ENCODE measurements at regions not wholly inside any gene's neighbourhood (a gene's known extent, or its start where the extent isn't known, plus 50 kb on each side); places are given as distances from the start of the nearest gene placed in this dataset.
"Not testable (repeated sequence)": the region's sequence is repeated elsewhere in the genome, so short reads cannot be mapped to it uniquely, and the experiment has no call there.

- DNase-seq (ENCODE audit: low read depth in 2 of 2): no peak
Measured at GRCh38 chr6:135707426-135707825, 144.1 kb upstream of the PDE7B start.

GRCh38 chr6:135710042-135710441 is 141.5 kb upstream of the PDE7B start:
- no peak for DNase-seq (ENCODE audit: low read depth in 2 of 2)

GRCh38 chr6:135722190-135722589 is 129.3 kb upstream of the PDE7B start:
- DNase-seq (ENCODE audit: low read depth in 2 of 2): no peak

DNA sequence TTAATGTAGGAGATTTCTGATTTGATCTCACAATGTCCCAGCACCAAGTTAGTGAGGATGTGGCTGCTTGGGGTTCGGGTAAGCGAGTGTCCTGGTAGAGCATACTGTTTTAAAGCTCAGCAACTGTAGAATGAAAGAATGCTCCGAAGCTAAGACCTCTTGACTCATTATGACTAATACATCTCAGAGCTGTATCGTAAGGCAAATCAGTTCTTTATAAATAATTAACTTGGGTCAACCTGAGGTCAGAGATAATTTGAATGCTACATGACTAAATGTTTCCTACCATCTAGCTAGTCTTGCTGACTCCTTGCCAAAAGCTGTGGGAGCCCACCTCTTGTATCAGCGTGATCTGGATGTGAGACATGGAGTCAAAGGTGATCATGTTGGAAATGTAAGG is 128.8 kb upstream of the PDE7B start:
- no peak for DNase-seq (ENCODE audit: low read depth in 2 of 2)

- no peak for DNase-seq (ENCODE audit: low read depth in 2 of 2)
Measured at GRCh38 chr6:135728589-135728988, 122.9 kb upstream of the PDE7B start.

DNA sequence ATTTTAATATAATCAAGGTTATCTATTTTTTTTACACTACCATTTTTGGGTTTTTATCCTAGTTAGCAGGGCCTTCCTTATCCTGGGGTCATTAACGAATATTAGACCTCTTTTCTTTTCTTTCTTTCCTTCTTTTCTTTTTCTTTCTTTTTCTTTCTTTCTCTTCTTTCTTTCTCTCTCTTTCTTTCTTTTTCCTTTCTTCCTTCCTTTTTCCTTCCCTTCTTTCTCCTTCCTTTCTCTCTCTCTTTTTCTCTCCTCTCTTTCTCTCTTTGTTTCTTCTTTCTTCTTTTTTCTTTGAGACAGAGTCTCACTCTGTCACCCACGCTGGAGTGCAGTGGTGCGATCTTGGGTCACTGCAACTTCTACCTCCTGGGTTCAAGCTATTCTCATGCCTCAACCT is 120.4 kb upstream of the PDE7B start:
- no peak for DNase-seq (ENCODE audit: low read depth in 2 of 2)

DNA sequence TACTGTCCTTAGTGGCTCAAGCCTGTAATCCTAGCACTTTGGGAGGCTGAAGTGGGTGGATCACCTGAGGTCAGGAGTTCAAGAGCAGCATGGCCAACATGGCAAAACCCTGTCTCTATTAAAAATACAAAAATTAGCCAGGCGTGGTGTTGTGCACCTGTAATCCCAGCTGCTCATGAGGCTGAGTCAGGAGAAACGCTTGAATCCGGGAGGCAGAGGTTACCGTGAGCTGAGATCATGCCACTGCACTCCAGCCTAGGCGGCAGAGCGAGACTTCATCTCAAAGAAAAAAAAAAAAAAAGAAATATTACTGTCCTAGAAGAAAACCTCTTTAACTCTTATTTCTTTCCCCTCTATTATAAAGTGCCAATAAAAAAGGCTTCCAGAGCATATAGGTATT is 115.2 kb upstream of the PDE7B start:
- not testable (repeated sequence) for DNase-seq (ENCODE audit: low read depth in 2 of 2)

DNA sequence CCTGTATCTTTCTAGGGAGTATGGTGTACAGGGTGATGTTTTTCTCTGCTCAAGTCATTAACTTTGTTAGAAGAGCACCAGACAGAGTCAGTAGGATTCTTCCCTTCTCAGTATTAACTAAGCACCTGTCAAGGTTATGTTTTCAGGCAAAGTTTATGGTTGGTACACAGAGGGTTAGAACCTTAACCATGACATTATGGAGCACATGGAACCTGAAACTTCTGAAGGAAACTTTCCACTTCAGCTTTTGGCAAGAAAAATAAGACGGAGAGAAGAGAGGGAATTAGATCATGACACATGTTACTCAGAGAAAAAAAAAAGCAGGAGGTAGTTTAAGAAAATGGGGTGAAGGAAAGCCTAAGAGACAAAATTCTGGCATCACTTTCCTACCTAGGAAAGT is 112.9 kb upstream of the PDE7B start:
- DNase-seq (ENCODE audit: low read depth in 2 of 2): no peak

DNA sequence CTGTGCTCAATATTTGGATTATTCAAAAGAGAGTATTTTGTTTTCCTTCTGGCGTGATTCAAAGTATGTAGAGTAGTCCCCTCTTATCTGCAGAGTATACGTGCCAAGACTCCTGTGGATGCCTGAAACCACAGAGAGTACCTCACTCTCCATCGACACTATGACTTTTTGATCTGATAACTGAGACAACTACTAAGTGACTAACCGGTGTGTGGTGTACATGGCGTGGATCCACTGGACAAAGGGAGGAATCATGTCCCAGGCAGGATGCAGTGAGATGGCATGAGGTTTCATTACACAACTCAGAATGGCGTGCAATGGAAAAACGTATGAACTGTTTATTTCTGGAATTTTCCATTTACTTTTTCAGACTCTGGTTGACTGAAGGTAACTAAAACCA is 112.2 kb upstream of the PDE7B start:
- DNase-seq (ENCODE audit: low read depth in 2 of 2): no peak

DNA sequence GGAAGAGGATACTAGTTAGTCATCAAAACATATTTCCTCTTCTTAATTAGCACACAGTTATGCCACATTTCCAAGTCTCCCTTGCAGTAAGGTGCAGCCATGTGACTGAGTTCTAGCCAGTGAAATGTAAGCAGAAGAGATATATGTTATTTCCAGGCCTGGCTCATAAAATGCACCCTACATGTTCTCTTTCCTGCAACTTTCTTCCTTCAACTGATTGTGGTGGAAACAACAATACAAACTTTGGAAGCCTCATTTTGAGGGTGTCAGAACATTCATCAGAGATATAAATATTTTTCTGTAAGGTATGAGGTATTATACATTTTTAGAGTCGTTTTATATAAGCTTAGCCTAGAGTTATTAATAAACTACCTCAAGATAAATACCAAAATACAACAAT is 110.9 kb upstream of the PDE7B start:
- DNase-seq (ENCODE audit: low read depth in 2 of 2): no peak

DNA sequence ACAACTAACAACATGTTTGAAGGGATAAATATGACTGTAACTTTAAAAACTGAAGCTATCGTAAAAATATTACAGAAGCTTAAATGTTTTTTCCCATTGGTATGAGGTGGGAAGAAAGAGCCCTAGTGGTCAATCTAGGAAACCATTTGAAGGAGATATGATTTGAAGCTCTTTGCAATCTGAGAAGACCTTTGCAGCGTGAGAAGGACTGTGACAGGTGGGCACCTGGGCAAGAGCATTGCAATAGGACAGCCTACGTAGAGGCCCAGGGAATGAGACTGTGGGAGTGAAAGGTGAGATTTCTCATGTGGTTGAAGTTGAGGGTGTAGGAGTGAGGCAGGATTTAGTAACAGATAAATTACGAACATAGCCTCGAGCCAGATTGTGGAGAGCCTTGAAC is 108.0 kb upstream of the PDE7B start:
- DNase-seq (ENCODE audit: low read depth in 2 of 2): no peak

DNA sequence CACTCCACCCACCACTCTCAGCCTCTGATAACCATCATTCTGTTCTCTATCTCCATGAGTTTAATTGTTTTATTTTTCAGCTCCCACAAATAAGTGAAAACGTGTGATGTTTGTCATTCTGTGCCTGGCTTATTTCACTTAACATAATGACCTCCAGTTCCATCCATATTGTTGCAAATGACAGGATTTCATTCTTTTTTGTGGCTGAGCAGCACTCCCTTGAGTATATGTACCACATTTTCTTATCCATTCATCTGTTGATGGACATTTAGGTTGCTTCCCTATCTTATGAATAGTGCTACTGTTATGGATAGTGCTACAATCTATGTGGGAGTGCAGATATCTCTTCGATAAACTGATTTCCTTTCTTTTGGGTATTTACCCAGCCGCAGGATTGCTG is 103.3 kb upstream of the PDE7B start:
- DNase-seq (ENCODE audit: low read depth in 2 of 2): no peak

- DNase-seq (ENCODE audit: low read depth in 2 of 2): no peak
Measured at GRCh38 chr6:135750081-135750480, 101.4 kb upstream of the PDE7B start.

GRCh38 chr6:135753196-135753595 is 98.3 kb upstream of the PDE7B start:
- DNase-seq (ENCODE audit: low read depth in 2 of 2): no peak

GRCh38 chr6:135759831-135760230 is 91.7 kb upstream of the PDE7B start:
- no peak for DNase-seq (ENCODE audit: low read depth in 2 of 2)

- DNase-seq (ENCODE audit: low read depth in 2 of 2): no peak
Measured at GRCh38 chr6:135774006-135774405, 77.5 kb upstream of the PDE7B start.

DNA sequence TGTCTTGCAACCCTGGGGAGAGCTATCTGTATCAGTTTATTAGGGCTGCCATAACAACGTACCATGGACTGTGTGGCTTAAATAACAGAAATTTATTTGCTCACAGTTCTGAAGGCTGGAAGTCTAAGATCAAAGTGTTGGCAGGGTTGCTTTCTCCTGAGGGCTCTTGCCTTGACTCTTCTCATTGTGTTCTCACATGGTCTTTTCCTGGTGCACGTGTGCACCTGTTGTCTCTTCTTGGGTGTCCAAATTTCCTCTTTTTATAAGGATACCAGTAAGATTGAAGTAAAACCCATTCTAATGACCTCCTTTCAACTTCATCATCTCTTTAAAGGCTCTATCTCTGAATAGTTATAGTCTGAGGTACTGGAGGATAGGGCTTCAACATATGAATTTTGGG is 72.3 kb upstream of the PDE7B start:
- no peak for DNase-seq (ENCODE audit: low read depth in 2 of 2)

DNA sequence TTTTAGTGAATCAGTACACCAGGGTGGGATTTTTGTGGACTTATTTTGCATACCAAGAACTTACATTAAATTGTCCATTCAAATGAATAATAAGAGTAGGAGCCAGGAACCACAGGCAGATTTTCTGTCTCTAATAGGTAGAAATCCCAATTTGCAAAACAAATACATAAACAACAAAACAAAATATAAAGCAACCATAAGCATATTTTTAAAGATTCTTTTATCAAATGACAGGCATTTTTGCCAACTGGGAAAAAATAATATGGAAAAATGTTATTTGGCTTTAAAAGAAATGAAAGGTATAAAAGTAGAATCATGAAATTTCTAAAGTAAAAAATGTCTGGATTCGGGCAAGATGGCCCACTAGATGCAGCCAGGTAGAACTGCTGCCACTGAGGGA is 71.2 kb upstream of the PDE7B start:
- DNase-seq (ENCODE audit: low read depth in 2 of 2): no peak

DNA sequence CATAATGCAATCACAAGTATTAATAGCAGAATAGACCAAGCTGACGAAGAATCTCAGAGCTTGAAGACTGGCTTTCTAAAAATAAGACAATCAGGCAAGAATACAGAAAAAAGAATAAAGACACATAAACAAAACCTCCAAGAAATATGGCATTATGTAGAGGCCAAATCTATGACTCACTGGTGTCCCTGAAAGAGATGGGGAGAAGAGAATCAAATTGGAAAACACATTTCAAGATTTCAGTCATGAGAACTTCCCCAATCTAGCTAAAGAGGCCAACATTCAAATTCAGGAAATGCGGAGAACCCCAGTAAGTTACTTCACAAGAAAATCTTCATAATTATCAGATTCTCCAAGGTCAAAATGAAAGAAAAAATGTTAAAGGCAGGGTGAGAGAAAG is 69.0 kb upstream of the PDE7B start:
- no peak for DNase-seq (ENCODE audit: low read depth in 2 of 2)

DNA sequence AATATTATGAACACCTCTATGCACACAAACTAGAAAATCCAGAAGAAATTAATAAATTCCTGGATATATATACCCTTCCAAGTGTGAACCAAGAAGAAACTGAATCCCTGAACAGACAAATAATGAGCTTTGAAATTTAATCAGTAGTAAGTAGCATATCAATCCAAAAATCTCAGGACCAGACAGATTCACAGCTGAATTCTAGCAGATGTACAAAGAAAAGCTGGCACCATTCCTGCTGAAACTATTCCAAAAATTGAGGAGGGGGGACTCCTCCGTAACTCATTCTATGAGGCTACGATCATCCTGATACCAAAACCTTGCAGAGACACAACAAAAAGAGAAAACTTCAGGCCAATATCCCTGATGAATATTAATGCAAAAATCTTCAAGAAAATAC is 67.0 kb upstream of the PDE7B start:
- no peak for DNase-seq (ENCODE audit: low read depth in 2 of 2)

DNA sequence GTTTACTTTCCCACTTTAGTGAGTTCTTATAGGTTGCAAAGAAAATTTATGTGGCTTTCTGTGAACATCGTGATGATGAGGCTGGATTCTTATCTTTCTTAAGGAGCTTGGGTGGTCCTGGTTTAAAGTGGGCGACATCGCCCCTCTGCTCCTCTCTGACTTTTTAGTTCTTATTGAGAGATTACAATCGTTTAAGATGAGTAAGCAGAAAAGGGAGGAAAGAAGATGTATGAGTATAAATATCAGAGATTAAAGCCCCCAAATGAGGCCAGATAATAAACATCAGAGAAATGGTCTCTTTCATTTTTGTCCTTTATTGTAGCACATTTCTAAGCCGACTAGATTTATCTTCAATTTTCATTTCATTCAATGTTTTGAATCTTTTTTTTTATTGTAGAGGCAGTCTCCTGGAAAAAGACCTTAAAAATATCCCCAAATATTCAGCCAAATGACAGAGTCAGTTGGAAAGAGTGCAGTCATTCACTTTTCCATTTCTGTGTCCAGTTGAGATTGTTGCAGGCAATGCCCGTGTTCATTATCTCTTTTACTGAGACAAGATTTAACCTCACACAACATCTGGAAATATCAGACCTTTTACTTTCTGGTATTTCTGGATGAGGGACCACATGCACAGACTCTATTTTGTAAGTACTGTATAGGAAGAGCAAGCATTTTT is 62.0 kb upstream of the PDE7B start:
- DNase-seq (ENCODE audit: low read depth in 2 of 2): no peak

DNA sequence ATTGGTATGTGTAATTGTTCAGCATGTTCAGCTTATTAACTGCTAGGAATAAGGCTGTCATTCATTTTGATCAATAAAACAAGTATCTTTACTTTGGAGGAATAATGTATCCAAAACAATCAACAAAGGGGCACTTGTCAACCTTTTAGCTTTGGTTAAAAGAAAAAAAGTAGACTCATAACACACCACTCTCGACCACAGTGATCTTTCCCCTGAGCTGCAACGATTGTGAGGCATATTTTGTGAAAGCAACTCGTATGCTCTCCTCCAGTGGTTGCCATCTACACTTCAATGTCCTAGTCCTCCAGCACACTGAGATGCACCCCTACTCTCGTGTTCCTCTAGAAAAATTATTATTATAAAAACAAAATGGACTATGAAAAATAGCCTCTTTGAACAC is 60.1 kb upstream of the PDE7B start:
- DNase-seq (ENCODE audit: low read depth in 2 of 2): no peak

DNA sequence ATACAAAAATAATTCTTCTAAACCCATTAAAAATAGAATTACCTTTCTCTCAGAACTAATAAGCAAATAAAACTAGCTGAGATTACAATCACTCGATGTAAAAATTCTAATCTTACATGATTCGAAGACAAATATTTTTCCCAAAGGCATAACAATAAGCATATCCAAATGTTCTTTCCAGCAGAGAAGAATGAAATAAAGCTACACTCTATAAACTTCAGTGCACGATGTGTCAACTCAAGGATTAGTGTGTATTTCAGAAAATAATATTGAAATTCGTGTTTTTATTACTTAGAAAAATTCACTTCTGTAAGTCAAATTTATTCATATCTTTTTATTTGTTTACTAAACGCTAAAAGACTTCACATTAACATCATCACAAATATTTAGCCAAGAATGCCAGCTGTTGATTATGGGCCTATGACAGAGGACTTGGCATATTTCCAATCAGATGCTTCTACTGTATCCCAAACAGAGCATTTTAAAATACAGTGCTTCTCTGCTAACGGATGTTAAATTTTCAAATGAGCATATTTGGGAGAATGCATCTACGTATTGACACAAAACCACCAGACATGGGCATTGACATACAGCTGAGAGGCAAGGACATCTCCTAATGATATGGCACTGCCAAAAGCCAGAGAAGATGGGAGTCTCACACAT is 54.7 kb upstream of the PDE7B start:
- DNase-seq (ENCODE audit: low read depth in 2 of 2): no peak

DNA sequence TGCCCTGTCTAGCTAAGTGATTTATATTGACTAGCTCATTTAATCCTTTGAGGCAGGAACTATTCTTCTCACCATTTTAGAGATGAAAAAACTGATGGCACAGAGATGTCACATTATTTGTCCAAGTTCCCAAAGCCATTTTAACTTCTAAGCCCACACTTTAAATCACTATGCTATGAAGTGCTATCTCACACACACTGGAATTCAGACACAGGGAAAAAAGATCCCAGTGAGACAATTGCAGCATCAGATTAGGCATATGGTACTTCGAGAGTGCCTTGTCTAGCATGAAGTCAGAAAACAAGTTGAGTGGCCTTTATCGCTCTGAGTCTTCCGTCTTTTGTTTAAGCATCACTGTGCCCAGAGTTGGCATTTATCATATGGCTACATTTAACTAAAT is 54.1 kb upstream of the PDE7B start:
- DNase-seq (ENCODE audit: low read depth in 2 of 2): no peak

Measured in stimulated activated CD4-positive, alpha-beta T cell treated with anti-CD3 and anti-CD28 coated beads, Interleukin-12 subunit alpha, Interleukin-12 subunit beta, amount 100 ng/mL, for 24 hours (primary cell).